ENCODE measurements at regions not wholly inside any gene's neighbourhood (a gene's known extent, or its start where the extent isn't known, plus 50 kb on each side); places are given as distances from the start of the nearest gene placed in this dataset.

DNA sequence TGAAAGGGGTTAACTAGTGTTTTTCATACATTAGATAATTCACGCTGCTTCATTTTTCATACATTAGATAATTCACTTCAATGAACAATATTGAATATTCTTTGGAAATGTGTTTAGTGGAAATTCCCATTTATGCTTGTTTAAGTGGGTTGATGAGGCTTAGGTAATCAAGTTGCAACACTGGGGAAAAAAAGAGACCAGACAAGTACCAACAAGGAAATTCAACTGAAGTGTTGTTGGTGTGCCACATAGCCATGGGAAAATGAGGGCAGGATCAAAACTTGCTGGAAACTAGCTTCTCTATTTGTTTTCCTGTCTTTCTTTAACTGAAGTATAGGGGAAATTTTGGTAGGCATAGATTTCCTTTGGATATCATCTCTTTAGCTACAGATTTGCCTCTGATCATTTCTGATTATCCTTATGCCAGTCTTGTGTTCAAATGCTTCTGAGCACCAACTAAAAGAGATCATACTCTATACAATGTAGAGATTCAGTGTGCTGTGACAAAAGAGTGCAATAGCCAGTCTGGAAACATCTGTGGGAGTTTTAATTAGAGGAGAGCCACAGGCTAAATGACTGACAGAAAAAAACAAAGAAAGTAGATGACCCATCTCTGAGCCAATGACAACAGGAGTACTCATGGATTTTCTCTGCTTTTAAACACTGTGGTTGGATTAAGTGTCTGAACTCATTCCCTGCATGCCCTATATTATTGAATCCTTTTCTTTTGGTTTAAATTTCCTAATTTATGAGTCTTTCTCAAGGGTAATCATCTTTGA, 67.6 kb upstream of the CTSC start (continued):
- TF ChIP-seq POLR2AphosphoS5 (IDR thresholded peaks at IDR 0.05; ENCODE audit: low read depth, low read length), result no peak
- TF ChIP-seq SP1 (IDR thresholded peaks at IDR 0.05; ENCODE audit: low read depth), result no peak
- TF ChIP-seq SIN3A (IDR thresholded peaks at IDR 0.05; ENCODE audit: low read depth), result no peak
- TF ChIP-seq EGR1 (IDR thresholded peaks at IDR 0.05; ENCODE audit: low read depth), result no peak
- TF ChIP-seq TCF7L2 (IDR thresholded peaks at IDR 0.05; ENCODE audit: borderline replicate concordance, extremely low read depth, insufficient read depth, insufficient read length), result no peak
- TF ChIP-seq FOSL1 (IDR thresholded peaks at IDR 0.05; ENCODE audit: low read depth), result no peak
- no peak for TF ChIP-seq SRF (IDR thresholded peaks at IDR 0.05; ENCODE audit: low read depth)

- TF ChIP-seq FOSL1 (IDR thresholded peaks at IDR 0.05; ENCODE audit: low read depth) (no peak), POLR2AphosphoS5 (IDR thresholded peaks at IDR 0.05; ENCODE audit: low read depth, low read length) (no peak), POLR2A (IDR thresholded peaks at IDR 0.05; ENCODE audit: borderline replicate concordance, extremely low read depth, insufficient read depth, insufficient read length) (no peak), RAD21 (IDR thresholded peaks at IDR 0.05; ENCODE audit: low read depth) (no peak), ELF1 (IDR thresholded peaks at IDR 0.05; ENCODE audit: borderline replicate concordance, low read depth) (no peak), CEBPB (IDR thresholded peaks at IDR 0.05; ENCODE audit: low read depth) (no peak), EZH2 (IDR thresholded peaks at IDR 0.05) (no peak), CTCF (IDR thresholded peaks at IDR 0.05 in 2 of 3, conservative IDR thresholded peaks at IDR 0.05 in 1 of 3; ENCODE audit: borderline replicate concordance in 1 of 3, insufficient read depth in 1 of 3, low read depth in 2 of 3, low read length in 2 of 3) (no peak), ATF3 (IDR thresholded peaks at IDR 0.05) (no peak), JUND (IDR thresholded peaks at IDR 0.05) (no peak), ZFX (IDR thresholded peaks at IDR 0.05) (no peak), SRF (IDR thresholded peaks at IDR 0.05; ENCODE audit: low read depth) (no peak), EZH2phosphoT487 (IDR thresholded peaks at IDR 0.05; ENCODE audit: borderline replicate concordance) (no peak), EGR1 (IDR thresholded peaks at IDR 0.05; ENCODE audit: low read depth) (no peak), CBX3 (IDR thresholded peaks at IDR 0.05; ENCODE audit: low read depth) (no peak), TCF7L2 (IDR thresholded peaks at IDR 0.05; ENCODE audit: borderline replicate concordance, extremely low read depth, insufficient read depth, insufficient read length) (no peak)
- TF ChIP-seq, protein P1, sequence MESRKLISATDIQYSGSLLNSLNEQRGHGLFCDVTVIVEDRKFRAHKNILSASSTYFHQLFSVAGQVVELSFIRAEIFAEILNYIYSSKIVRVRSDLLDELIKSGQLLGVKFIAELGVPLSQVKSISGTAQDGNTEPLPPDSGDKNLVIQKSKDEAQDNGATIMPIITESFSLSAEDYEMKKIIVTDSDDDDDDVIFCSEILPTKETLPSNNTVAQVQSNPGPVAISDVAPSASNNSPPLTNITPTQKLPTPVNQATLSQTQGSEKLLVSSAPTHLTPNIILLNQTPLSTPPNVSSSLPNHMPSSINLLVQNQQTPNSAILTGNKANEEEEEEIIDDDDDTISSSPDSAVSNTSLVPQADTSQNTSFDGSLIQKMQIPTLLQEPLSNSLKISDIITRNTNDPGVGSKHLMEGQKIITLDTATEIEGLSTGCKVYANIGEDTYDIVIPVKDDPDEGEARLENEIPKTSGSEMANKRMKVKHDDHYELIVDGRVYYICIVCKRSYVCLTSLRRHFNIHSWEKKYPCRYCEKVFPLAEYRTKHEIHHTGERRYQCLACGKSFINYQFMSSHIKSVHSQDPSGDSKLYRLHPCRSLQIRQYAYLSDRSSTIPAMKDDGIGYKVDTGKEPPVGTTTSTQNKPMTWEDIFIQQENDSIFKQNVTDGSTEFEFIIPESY (IDR thresholded peaks at IDR 0.05; ENCODE audit: extremely low read depth, insufficient replicate concordance, low read length), result no peak
- Histone ChIP-seq H3K36me3 (ENCODE audit: control insufficient read depth in 1 of 2, insufficient read depth in 2 of 2, low read length in 2 of 2) (no peaks in the 10 kb centered on the region), H3K9me3 (ENCODE audit: control insufficient read depth in 1 of 2, insufficient read depth in 1 of 2, low read depth in 1 of 2, low read length in 2 of 2) (no peaks in the 10 kb centered on the region), H4K20me1 (ENCODE audit: insufficient read depth) (no peaks in the 10 kb centered on the region), H3K9me2 (ENCODE audit: insufficient read depth) (no peaks in the 10 kb centered on the region), H3K79me2 (ENCODE audit: insufficient read depth, low read length) (no peaks in the 10 kb centered on the region), H3K4me1 (ENCODE audit: control insufficient read depth in 1 of 2, insufficient read depth in 2 of 2, low read length in 2 of 2) (peaks cover 0 to 6% of the 10 kb centered on the region in 2 experiments; a peak in 3 of 4 replicates), H2AFZ (ENCODE audit: low read depth, low read length, poor library complexity, severe bottlenecking) (no peak overlapping the region), H3K4me2 (ENCODE audit: low read length) (no peak overlapping the region), H3K4me3 (replicated peaks in 1 of 2; ENCODE audit: low read depth in 1 of 2, low read length in 2 of 2) (no peak overlapping the region), H3K9ac (ENCODE audit: low read length) (no peak overlapping the region), H3K27ac (ENCODE audit: low read depth, low read length) (no peak overlapping the region), H3K27me3 (ENCODE audit: insufficient read depth, low read length) (no peaks in the 10 kb centered on the region)
- CTCF ChIA-PET, result no interaction called here
- RAD21 ChIA-PET (ENCODE audit: low non-redundant PET in 1 of 2, low total read pairs in 2 of 2, uncharacterized antibody in 2 of 2, unreplicated experiment in 2 of 2), result no interaction called here
- no peak for ATAC-seq
- POLR2A ChIA-PET, result no interaction called here
- no peak for DNase-seq (ENCODE audit: low read depth, low spot score)
- BruUV-seq (replicated peaks), result no TSS peak
- intact Hi-C loops (cut with micrococcal nuclease), result no loop called here
Observed at GRCh38 chr11:88404391-88404790, 66.9 kb upstream of the CTSC start.

Data from HCT116 (cell line).